IMR-90 (cell line): ENCODE measurements at regions not wholly inside any gene's neighbourhood (a gene's known extent, or its start where the extent isn't known, plus 50 kb on each side); places are given as distances from the start of the nearest gene placed in this dataset.

Source experiments
- ATAC-seq: fragments of 200-7000 bp; cut with Tn5 transposase; 2 replicates; pipeline ENCODE4 v1.9.1; 2020; ENCODE audit warnings: low read depth, mild to moderate bottlenecking, moderate library complexity
- BruUV-seq: library from RNA; stranded (reverse); fragments of 400-500 nt; replicated peaks from 2 replicates; lab custom pipeline; 2021; lab: Mats Ljungman, UMichigan
- CTCF ChIA-PET: fragments of 300-600 bp; formaldehyde crosslinking; extraction: SDS; loops from one replicate; lab custom pipeline; 2021; ENCODE audit warnings: antibody characterized with exemption; lab: Yijun Ruan, JAX
- POLR2A ChIA-PET: fragments of 300-600 bp; sonication (Branson Sonifier 250); formaldehyde crosslinking; loops from one replicate; lab custom pipeline; 2022; ENCODE audit warnings: antibody characterized with exemption; ENCODE audit not compliant: unreplicated experiment; lab: Charles Lee
- DNase-seq: peaks from one replicate; pipeline ENCODE4 v3.0.0; 2013
- H2AFZ ChIP-seq: replicated peaks from 2 replicates; pipeline ENCODE3; 2013; ENCODE audit warnings: low read length, mild to moderate bottlenecking; ENCODE audit not compliant: poor library complexity
- H2AK5ac ChIP-seq: 2 replicates; pipeline ENCODE4 v1.6.1; 2013; ENCODE audit warnings: low read depth, low read length, inconsistent platforms
- H2AK9ac ChIP-seq: replicated peaks from 2 replicates; pipeline ENCODE3; 2013; ENCODE audit warnings: mild to moderate bottlenecking, low read depth, low read length, moderate library complexity; ENCODE audit not compliant: poor library complexity
- H2BK120ac ChIP-seq: 2 replicates; pipeline ENCODE4 v1.6.1; 2013; ENCODE audit warnings: low read depth, low read length, inconsistent platforms
- H2BK15ac ChIP-seq: 3 replicates; pipeline ENCODE4 v1.6.1; 2013; ENCODE audit warnings: low read depth, low read length, inconsistent platforms
- H2BK20ac ChIP-seq: 2 replicates; pipeline ENCODE4 v1.6.1; 2013; ENCODE audit warnings: low read depth, mild to moderate bottlenecking, inconsistent platforms, low read length, moderate library complexity
- H2BK5ac ChIP-seq: 2 replicates; pipeline ENCODE4 v1.6.1; 2013; ENCODE audit warnings: mild to moderate bottlenecking, low read depth, low read length, inconsistent platforms; ENCODE audit not compliant: poor library complexity, severe bottlenecking
- H3K14ac ChIP-seq: replicated peaks from 2 replicates; pipeline ENCODE4 v1.6.1; 2013; ENCODE audit warnings: low read depth, low read length, inconsistent platforms
- H3K18ac ChIP-seq: 2 replicates; pipeline ENCODE4 v1.6.1; 2013; ENCODE audit warnings: low read depth, low read length, control low read depth
- H3K23ac ChIP-seq: 2 replicates; pipeline ENCODE4 v1.6.1; 2013; ENCODE audit warnings: low read depth, low read length, inconsistent platforms
- H3K27ac ChIP-seq: 2 replicates; pipeline ENCODE4 v1.5.1; 2013; ENCODE audit warnings: mild to moderate bottlenecking, control low read depth, low read length; ENCODE audit not compliant: insufficient read depth
- H3K27me3 ChIP-seq: 2 replicates; pipeline ENCODE4 v1.6.1; 2013; ENCODE audit warnings: low read length; ENCODE audit not compliant: control insufficient read depth, insufficient read depth
- H3K36me3 ChIP-seq: 2 replicates; pipeline ENCODE4 v1.6.1; 2013; ENCODE audit warnings: low read length, mixed read lengths; ENCODE audit not compliant: control insufficient read depth, insufficient read depth
- H3K4ac ChIP-seq: 2 replicates; pipeline ENCODE4 v1.6.1; 2013; ENCODE audit warnings: low read depth, low read length, inconsistent platforms
- H3K4me1 ChIP-seq: 2 replicates; pipeline ENCODE4 v1.6.1; 2013; ENCODE audit warnings: low read length, mixed read lengths; ENCODE audit not compliant: control insufficient read depth, insufficient read depth
- H3K4me2 ChIP-seq: 2 replicates; pipeline ENCODE4 v1.6.1; 2013; ENCODE audit warnings: low read depth, mild to moderate bottlenecking, control low read depth, low read length, moderate library complexity
- H3K4me3 ChIP-seq: 2 replicates; pipeline ENCODE4 v1.5.1; 2013; ENCODE audit warnings: low read depth, mild to moderate bottlenecking, control low read depth, low read length, moderate library complexity; ENCODE audit not compliant: insufficient read depth
- H3K56ac ChIP-seq: 2 replicates; pipeline ENCODE4 v1.6.1; 2013; ENCODE audit warnings: low read length, inconsistent platforms; ENCODE audit not compliant: insufficient read depth; ENCODE audit errors: extremely low read depth
- H3K79me1 ChIP-seq, 2 experiments: 2 replicates each; pipeline ENCODE4 v1.6.1; 2013; ENCODE audit warnings: low read length in 2 of 2, inconsistent platforms in 1 of 2, low read depth in 1 of 2
- H3K9ac ChIP-seq: 2 replicates; pipeline ENCODE4 v1.6.1; 2013; ENCODE audit warnings: low read depth, low read length, control low read depth
- H3K9me1 ChIP-seq: 2 replicates; pipeline ENCODE4 v1.6.1; 2013; ENCODE audit warnings: low read length, inconsistent platforms; ENCODE audit not compliant: insufficient read depth
- H3K9me3 ChIP-seq: 2 replicates; pipeline ENCODE4 v1.6.1; 2013; ENCODE audit warnings: low read length; ENCODE audit not compliant: control insufficient read depth, insufficient read depth
- H4K20me1 ChIP-seq: 2 replicates; pipeline ENCODE4 v1.6.1; 2013; ENCODE audit warnings: low read length, inconsistent platforms; ENCODE audit not compliant: insufficient read depth
- H4K5ac ChIP-seq: 2 replicates; pipeline ENCODE4 v1.6.1; 2013; ENCODE audit warnings: mild to moderate bottlenecking, low read depth, low read length, control low read depth
- H4K8ac ChIP-seq, 2 experiments: 2 replicates each; pipeline ENCODE4 v1.6.1; 2013; ENCODE audit warnings: low read depth in 2 of 2, low read length in 2 of 2, control low read depth in 1 of 2, inconsistent platforms in 1 of 2
- H4K91ac ChIP-seq: 2 replicates; pipeline ENCODE4 v1.6.1; 2013; ENCODE audit warnings: low read depth, low read length, inconsistent platforms; ENCODE audit not compliant: insufficient read depth
- CTCF ChIP-seq: conservative IDR thresholded peaks from 2 replicates; pipeline ENCODE4 v1.5.1; 2012; ENCODE audit warnings: mild to moderate bottlenecking, low read depth, low read length, improper control_type of control experiment
- ELK1 ChIP-seq: fragments of 150-350 bp; IDR thresholded peaks from 2 replicates; pipeline ENCODE4 v1.6.1; 2016; ENCODE audit warnings: low read depth, mild to moderate bottlenecking, low read length, moderate library complexity, borderline replicate concordance
- FOS ChIP-seq: fragments of 150-350 bp; IDR thresholded peaks from 2 replicates; pipeline ENCODE4 v1.6.1; 2016; ENCODE audit warnings: low read depth, low read length
- RCOR1 ChIP-seq: IDR thresholded peaks from 2 replicates; pipeline ENCODE4 v1.6.1; 2012; ENCODE audit warnings: mild to moderate bottlenecking, low read length, improper control_type of control experiment; ENCODE audit not compliant: insufficient replicate concordance
- SMC3 ChIP-seq: fragments of 150-350 bp; IDR thresholded peaks from 2 replicates; pipeline ENCODE4 v1.6.1; 2016; ENCODE audit warnings: low read depth, mild to moderate bottlenecking, antibody characterized with exemption, low read length, moderate library complexity
- WGBS, 2 experiments: methylation state at CpG; one replicate each; pipeline versions ENCODE4 v1.1.5 to v1.1.7; 2013; ENCODE audit warnings: missing lambda C conversion rate in 2 of 2; ENCODE audit not compliant: insufficient read length in 1 of 2; ENCODE audit errors: extremely low coverage in 2 of 2; 5-methylcytosine and 5-hydroxymethylcytosine counted together
- dilution Hi-C: fragments of 300-500 bp; cut with HindIII; formaldehyde crosslinking; loops from one replicate; pipeline ENCODE4 v1.14.3; 2018; ENCODE audit warnings: low sequenced_read_pairs; ENCODE audit not compliant: unreplicated experiment
- in situ Hi-C: fragments of 300-500 bp; cut with MboI; formaldehyde crosslinking; loops from 3 replicates; pipeline ENCODE4 v1.14.3; 2019; ENCODE audit warnings: low sequenced_read_pairs, inconsistent platforms, mixed read lengths
- intact Hi-C: fragments of 100-400 bp; cut with micrococcal nuclease; formaldehyde crosslinking; loops from 2 replicates; pipeline ENCODE4 v1.10.0; 2022

GRCh38 chr4:19366916-19367315 lies 884.8 kb upstream of the SLIT2 start:
- Histone ChIP-seq H2AK5ac (no peak overlapping the region), H3K56ac (no peak overlapping the region), H4K5ac (no peak overlapping the region), H3K4me1 (no peaks in the 10 kb centered on the region), H2BK20ac (no peak overlapping the region), H2BK5ac (no peak overlapping the region), H4K8ac (no peak overlapping the region), H3K79me1 (no peaks in the 10 kb centered on the region), H3K27me3 (no peaks in the 10 kb centered on the region), H3K4ac (no peak overlapping the region), H2BK15ac (no peak overlapping the region), H3K36me3 (no peaks in the 10 kb centered on the region), H3K23ac (no peak overlapping the region), H4K91ac (no peak overlapping the region), H3K18ac (no peak overlapping the region), H3K9me3 (no peaks in the 10 kb centered on the region), H3K4me2 (no peak overlapping the region), H2BK120ac (no peak overlapping the region), H3K9me1 (no peaks in the 10 kb centered on the region), H3K27ac (no peak overlapping the region), H4K20me1 (no peaks in the 10 kb centered on the region), H3K9ac (no peak overlapping the region), H2AK9ac (no peak overlapping the region), H3K4me3 (no peak overlapping the region), H2AFZ (no peak overlapping the region), H3K14ac (no peak overlapping the region)
- dilution Hi-C loops (no loop called here), intact Hi-C loops (no loop called here), in situ Hi-C loops (no loop called here)
- no peak for DNase-seq
- ChIA-PET POLR2A (no interaction called here), CTCF (no interaction called here)
- TF ChIP-seq RCOR1 (no peak), ELK1 (no peak), FOS (no peak), SMC3 (no peak), CTCF (no peak)
- no TSS peak for BruUV-seq
- WGBS, 2 experiments, result no CpG with 5 or more reads among the region's 2 CpGs
- no peak for ATAC-seq
